ENCODE measurements at regions not wholly inside any gene's neighbourhood (a gene's known extent, or its start where the extent isn't known, plus 50 kb on each side); places are given as distances from the start of the nearest gene placed in this dataset.

- TF ChIP-seq CTCF (IDR thresholded peaks at IDR 0.05) (no peak), POLR2A (IDR thresholded peaks at IDR 0.05) (no peak)
Observed at GRCh38 chr11:23398052-23398451, 537.8 kb upstream of the CCDC179 start.
